MCF 10A (cell line): ENCODE measurements at regions not wholly inside any gene's neighbourhood (a gene's known extent, or its start where the extent isn't known, plus 50 kb on each side); places are given as distances from the start of the nearest gene placed in this dataset.
A peak's percentile ranks its signal among the peaks of the same experiment; 100 is the strongest.

Experiments
- BruUV-seq: library from RNA; stranded (reverse); fragments of 400-500 nt; replicated peaks from 2 replicates; lab custom pipeline; 2021; lab: Mats Ljungman, UMichigan
- CTCF ChIA-PET: fragments of 300-600 bp; sonication (Branson Sonifier 250); formaldehyde crosslinking; extraction: SDS; loops from one replicate; lab custom pipeline; 2021; ENCODE audit warnings: antibody characterized with exemption, inconsistent platforms; lab: Yijun Ruan, JAX
- POLR2A ChIA-PET: fragments of 300-600, 350-650 bp; sonication (Branson Sonifier 250); formaldehyde crosslinking; extraction: SDS; loops from one replicate; lab custom pipeline; 2020; ENCODE audit warnings: antibody characterized with exemption, inconsistent platforms; lab: Yijun Ruan, JAX
- DNase-seq: peaks from one replicate; pipeline ENCODE4 v3.0.0-alpha.2; 2018; ENCODE audit not compliant: unreplicated experiment
- H3K27ac Mint-ChIP-seq: one replicate; pipeline ENCODE4 v1.8.0; 2022; ENCODE audit warnings: mild to moderate bottlenecking, low read depth, mixed read lengths; ENCODE audit not compliant: unreplicated experiment
- H3K27me3 Mint-ChIP-seq: one replicate; pipeline ENCODE4 v1.8.0; 2022; ENCODE audit warnings: mixed read lengths; ENCODE audit not compliant: insufficient read depth, unreplicated experiment
- H3K36me3 Mint-ChIP-seq: one replicate; pipeline ENCODE4 v1.8.0; 2022; ENCODE audit warnings: mild to moderate bottlenecking, moderate library complexity, mixed read lengths; ENCODE audit not compliant: insufficient read depth, unreplicated experiment
- H3K4me1 Mint-ChIP-seq: one replicate; pipeline ENCODE4 v1.8.0; 2022; ENCODE audit warnings: mixed read lengths; ENCODE audit not compliant: insufficient read depth, unreplicated experiment
- H3K4me3 Mint-ChIP-seq: one replicate; pipeline ENCODE4 v1.8.0; 2022; ENCODE audit warnings: mild to moderate bottlenecking, moderate library complexity, mixed read lengths; ENCODE audit not compliant: unreplicated experiment
- H3K9me3 Mint-ChIP-seq: one replicate; pipeline ENCODE4 v1.8.0; 2022; ENCODE audit warnings: mixed read lengths; ENCODE audit not compliant: unreplicated experiment
- intact Hi-C: fragments of 100-400 bp; cut with micrococcal nuclease; formaldehyde crosslinking; loops from 2 replicates; pipeline ENCODE4 v1.14.1; 2022
- TF ChIP-seq, protein P1 (sequence below): fragments of 200-600 bp; IDR thresholded peaks from one replicate; pipeline ENCODE4 v1.8.0; 2022; ENCODE audit warnings: antibody characterized with exemption, mild to moderate bottlenecking; ENCODE audit not compliant: unreplicated experiment

- no peak overlapping the region for H3K27ac Mint-ChIP-seq
- POLR2A ChIA-PET: no interaction called here
- no TSS peak for BruUV-seq
- no peak for DNase-seq
- TF ChIP-seq, protein P1, sequence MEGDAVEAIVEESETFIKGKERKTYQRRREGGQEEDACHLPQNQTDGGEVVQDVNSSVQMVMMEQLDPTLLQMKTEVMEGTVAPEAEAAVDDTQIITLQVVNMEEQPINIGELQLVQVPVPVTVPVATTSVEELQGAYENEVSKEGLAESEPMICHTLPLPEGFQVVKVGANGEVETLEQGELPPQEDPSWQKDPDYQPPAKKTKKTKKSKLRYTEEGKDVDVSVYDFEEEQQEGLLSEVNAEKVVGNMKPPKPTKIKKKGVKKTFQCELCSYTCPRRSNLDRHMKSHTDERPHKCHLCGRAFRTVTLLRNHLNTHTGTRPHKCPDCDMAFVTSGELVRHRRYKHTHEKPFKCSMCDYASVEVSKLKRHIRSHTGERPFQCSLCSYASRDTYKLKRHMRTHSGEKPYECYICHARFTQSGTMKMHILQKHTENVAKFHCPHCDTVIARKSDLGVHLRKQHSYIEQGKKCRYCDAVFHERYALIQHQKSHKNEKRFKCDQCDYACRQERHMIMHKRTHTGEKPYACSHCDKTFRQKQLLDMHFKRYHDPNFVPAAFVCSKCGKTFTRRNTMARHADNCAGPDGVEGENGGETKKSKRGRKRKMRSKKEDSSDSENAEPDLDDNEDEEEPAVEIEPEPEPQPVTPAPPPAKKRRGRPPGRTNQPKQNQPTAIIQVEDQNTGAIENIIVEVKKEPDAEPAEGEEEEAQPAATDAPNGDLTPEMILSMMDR: no peak
- no peaks in the 10 kb centered on the region for H3K9me3 Mint-ChIP-seq
- CTCF ChIA-PET: no interaction called here
- H3K4me3 Mint-ChIP-seq: no peak overlapping the region
- no peaks in the 10 kb centered on the region for H3K36me3 Mint-ChIP-seq
- H3K27me3 Mint-ChIP-seq: no peaks in the 10 kb centered on the region
- intact Hi-C loops: no loop called here
- no peaks in the 10 kb centered on the region for H3K4me1 Mint-ChIP-seq
Observed at GRCh38 chr13:105595471-105595870, 940.0 kb downstream of the EFNB2 start.

- CTCF ChIA-PET: interaction anchor here (0.6 kb wide), 1 partner anchor 665 kb away, joined by 3 read pairs; no protein-coding TSS in a partner anchor
- DNase-seq: no peak
- H3K27me3 Mint-ChIP-seq: no peaks in the 10 kb centered on the region
- H3K4me1 Mint-ChIP-seq: peaks cover 13% of the 10 kb centered on the region
- POLR2A ChIA-PET: interaction anchor here (0.7 kb wide), 1 partner anchor 831 kb away, joined by 3 read pairs; no protein-coding TSS in a partner anchor
- H3K4me3 Mint-ChIP-seq: no peak overlapping the region
- TF ChIP-seq, protein P1: no peak
- H3K9me3 Mint-ChIP-seq: no peaks in the 10 kb centered on the region
- no peaks in the 10 kb centered on the region for H3K36me3 Mint-ChIP-seq
- no peak overlapping the region for H3K27ac Mint-ChIP-seq
- intact Hi-C loops: no loop called here
- no TSS peak for BruUV-seq
Observed at GRCh38 chr13:105591277-105591676, 944.2 kb downstream of the EFNB2 start.

- intact Hi-C loops: no loop called here
- CTCF ChIA-PET: interaction anchor here (0.6 to 1.2 kb wide), 5 partner anchors 12 to 1016 kb away, joined by 3 to 5 read pairs (median 3); no protein-coding TSS in a partner anchor
Observed at GRCh38 chr13:105587786-105588185, 947.7 kb downstream of the EFNB2 start.

GRCh38 chr13:105579821-105580710 lies 955.4 kb downstream of the EFNB2 start:
- no peak for DNase-seq
- H3K36me3 Mint-ChIP-seq: no peaks in the 10 kb centered on the region
- TF ChIP-seq, protein P1: no peak
- H3K4me3 Mint-ChIP-seq: no peak overlapping the region
- CTCF ChIA-PET: no interaction called here
- H3K9me3 Mint-ChIP-seq: no peaks in the 10 kb centered on the region
- intact Hi-C loops: no loop called here
- no peaks in the 10 kb centered on the region for H3K4me1 Mint-ChIP-seq
- H3K27me3 Mint-ChIP-seq: no peaks in the 10 kb centered on the region
- BruUV-seq: no TSS peak
- POLR2A ChIA-PET: interaction anchor here (0.9 kb wide), 1 partner anchor 10 kb away, joined by 3 read pairs; no protein-coding TSS in a partner anchor
- H3K27ac Mint-ChIP-seq: no peak overlapping the region

More at GRCh38 chr13:105587786-105588185, 947.7 kb downstream of the EFNB2 start:
- Mint-ChIP-seq H3K27ac (peak overlapping the region; percentile 61), H3K4me3 (no peak overlapping the region), H3K9me3 (no peaks in the 10 kb centered on the region), H3K27me3 (no peaks in the 10 kb centered on the region), H3K36me3 (no peaks in the 10 kb centered on the region), H3K4me1 (peaks cover 13% of the 10 kb centered on the region)
- peak; percentile 80 for DNase-seq
- TF ChIP-seq, protein P1: no peak
- POLR2A ChIA-PET: interaction anchor here (0.8 to 1.3 kb wide), 2 partner anchors 36 to 67 kb away, joined by 3 read pairs; no protein-coding TSS in a partner anchor
- no TSS peak for BruUV-seq
